ENCODE measurements at regions not wholly inside any gene's neighbourhood (a gene's known extent, or its start where the extent isn't known, plus 50 kb on each side); places are given as distances from the start of the nearest gene placed in this dataset.

GRCh38 chr9:89658931-89659330 lies 54.1 kb downstream of the GADD45G start:
- H2AFZ ChIP-seq (ENCODE audit: low read length), result no peak overlapping the region
- no peaks in the 10 kb centered on the region for H3K9me3 ChIP-seq (ENCODE audit: low read depth, low read length)
- H3K36me3 ChIP-seq (ENCODE audit: insufficient read depth, low read length), result no peaks in the 10 kb centered on the region
- no peaks in the 10 kb centered on the region for H3K27me3 ChIP-seq (ENCODE audit: insufficient read depth, low read length)
- H3K4me1 ChIP-seq (ENCODE audit: insufficient read depth, low read length), result no peaks in the 10 kb centered on the region
- H3K4me2 ChIP-seq (ENCODE audit: insufficient read depth, low read length), result no peak overlapping the region
- TF ChIP-seq, protein P1, sequence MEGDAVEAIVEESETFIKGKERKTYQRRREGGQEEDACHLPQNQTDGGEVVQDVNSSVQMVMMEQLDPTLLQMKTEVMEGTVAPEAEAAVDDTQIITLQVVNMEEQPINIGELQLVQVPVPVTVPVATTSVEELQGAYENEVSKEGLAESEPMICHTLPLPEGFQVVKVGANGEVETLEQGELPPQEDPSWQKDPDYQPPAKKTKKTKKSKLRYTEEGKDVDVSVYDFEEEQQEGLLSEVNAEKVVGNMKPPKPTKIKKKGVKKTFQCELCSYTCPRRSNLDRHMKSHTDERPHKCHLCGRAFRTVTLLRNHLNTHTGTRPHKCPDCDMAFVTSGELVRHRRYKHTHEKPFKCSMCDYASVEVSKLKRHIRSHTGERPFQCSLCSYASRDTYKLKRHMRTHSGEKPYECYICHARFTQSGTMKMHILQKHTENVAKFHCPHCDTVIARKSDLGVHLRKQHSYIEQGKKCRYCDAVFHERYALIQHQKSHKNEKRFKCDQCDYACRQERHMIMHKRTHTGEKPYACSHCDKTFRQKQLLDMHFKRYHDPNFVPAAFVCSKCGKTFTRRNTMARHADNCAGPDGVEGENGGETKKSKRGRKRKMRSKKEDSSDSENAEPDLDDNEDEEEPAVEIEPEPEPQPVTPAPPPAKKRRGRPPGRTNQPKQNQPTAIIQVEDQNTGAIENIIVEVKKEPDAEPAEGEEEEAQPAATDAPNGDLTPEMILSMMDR (IDR thresholded peaks at IDR 0.05; ENCODE audit: extremely low read depth, low read depth, low read length), result no peak
- H3K4me3 ChIP-seq (ENCODE audit: insufficient read depth, low read length), result no peak overlapping the region
- no peak overlapping the region for H3K27ac ChIP-seq (ENCODE audit: low read depth, low read length)
- H4K20me1 ChIP-seq (ENCODE audit: insufficient read depth, low read length), result no peaks in the 10 kb centered on the region
- H3K79me2 ChIP-seq (ENCODE audit: insufficient read depth, low read length), result no peaks in the 10 kb centered on the region
- no peak for DNase-seq (ENCODE audit: insufficient read length, low spot score, missing footprints)

DNA sequence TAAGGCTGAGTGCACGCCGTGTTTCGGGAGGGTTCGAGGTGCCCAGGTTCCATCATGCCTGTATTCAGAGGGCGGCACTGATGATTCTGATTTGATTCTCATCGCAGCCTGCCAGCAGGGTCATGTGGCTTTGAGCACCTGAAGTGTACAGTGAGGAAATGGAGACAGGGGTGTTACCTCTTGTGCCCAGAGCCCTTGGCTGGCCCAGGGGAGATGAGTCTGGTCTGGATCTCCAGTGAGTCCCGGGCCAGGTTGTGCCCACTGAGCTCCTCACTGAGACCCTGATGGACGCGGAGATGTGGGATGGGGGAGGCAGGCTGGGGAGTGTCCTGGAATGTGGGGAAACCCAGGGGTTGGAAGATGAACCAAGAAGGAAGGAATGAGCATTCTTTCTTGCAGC lies 54.7 kb downstream of the GADD45G start:
- DNase-seq (ENCODE audit: insufficient read length, low spot score, missing footprints), result no peak

DNA sequence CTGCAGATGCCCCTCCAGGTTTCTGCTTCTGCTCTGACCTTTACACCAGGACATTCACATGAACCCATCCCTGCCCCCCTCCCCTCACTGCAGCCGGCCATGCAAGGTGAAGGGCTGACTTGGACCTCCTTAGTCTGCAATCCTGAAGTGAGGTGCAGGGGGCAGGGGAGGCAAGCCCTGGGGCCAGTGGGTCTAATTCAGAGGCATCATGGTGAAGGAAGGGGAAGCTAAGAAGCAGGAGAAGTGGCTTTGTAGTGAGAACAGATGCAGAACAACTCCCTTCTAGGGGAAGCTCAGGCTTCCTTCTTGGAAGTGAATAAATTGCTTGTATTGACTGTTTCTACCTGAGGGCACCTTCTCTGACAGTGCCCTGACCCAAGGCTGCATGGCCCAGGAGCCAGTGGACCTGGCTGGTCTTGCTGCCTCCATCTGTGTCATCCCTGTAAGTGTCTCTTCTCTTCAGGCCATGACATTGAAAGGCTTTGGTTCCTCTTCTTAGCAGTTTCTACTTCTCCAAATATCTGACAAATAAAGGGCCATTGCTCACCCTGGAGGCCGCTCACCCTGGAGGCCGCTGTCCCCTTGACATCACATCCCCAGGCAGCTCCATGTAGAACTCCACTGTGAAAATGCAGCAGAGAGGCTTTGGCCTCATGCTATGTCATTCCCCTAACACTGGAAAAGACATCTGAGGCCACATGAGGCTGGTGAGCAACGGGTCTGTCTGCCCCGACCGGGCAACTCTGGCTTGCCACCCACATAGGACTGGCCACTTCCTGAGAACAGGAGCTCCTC lies 55.3 kb downstream of the GADD45G start:
- no peak overlapping the region for H3K4me2 ChIP-seq (ENCODE audit: insufficient read depth, low read length)
- DNase-seq (ENCODE audit: insufficient read length, low spot score, missing footprints), result no peak
- no peak overlapping the region for H2AFZ ChIP-seq (ENCODE audit: low read length)
- no peak overlapping the region for H3K4me3 ChIP-seq (ENCODE audit: insufficient read depth, low read length)
- TF ChIP-seq, protein P1 (IDR thresholded peaks at IDR 0.05; ENCODE audit: extremely low read depth, low read depth, low read length), result no peak
- H3K4me1 ChIP-seq (ENCODE audit: insufficient read depth, low read length), result no peaks in the 10 kb centered on the region
- H3K9me3 ChIP-seq (ENCODE audit: low read depth, low read length), result no peaks in the 10 kb centered on the region
- H3K27ac ChIP-seq (ENCODE audit: low read depth, low read length), result no peak overlapping the region
- no peaks in the 10 kb centered on the region for H3K27me3 ChIP-seq (ENCODE audit: insufficient read depth, low read length)
- no peaks in the 10 kb centered on the region for H4K20me1 ChIP-seq (ENCODE audit: insufficient read depth, low read length)
- H3K79me2 ChIP-seq (ENCODE audit: insufficient read depth, low read length), result no peaks in the 10 kb centered on the region
- H3K36me3 ChIP-seq (ENCODE audit: insufficient read depth, low read length), result no peaks in the 10 kb centered on the region

More for the DNA sequence above, 54.7 kb downstream of the GADD45G start:
- TF ChIP-seq, protein P1 (IDR thresholded peaks at IDR 0.05; ENCODE audit: extremely low read depth, low read depth, low read length), result no peak
- H3K4me2 ChIP-seq (ENCODE audit: insufficient read depth, low read length), result no peak overlapping the region
- H3K4me1 ChIP-seq (ENCODE audit: insufficient read depth, low read length), result no peaks in the 10 kb centered on the region
- no peaks in the 10 kb centered on the region for H3K27me3 ChIP-seq (ENCODE audit: insufficient read depth, low read length)
- no peak overlapping the region for H2AFZ ChIP-seq (ENCODE audit: low read length)
- H3K36me3 ChIP-seq (ENCODE audit: insufficient read depth, low read length), result no peaks in the 10 kb centered on the region
- H3K4me3 ChIP-seq (ENCODE audit: insufficient read depth, low read length), result no peak overlapping the region
- no peaks in the 10 kb centered on the region for H3K9me3 ChIP-seq (ENCODE audit: low read depth, low read length)
- no peaks in the 10 kb centered on the region for H3K79me2 ChIP-seq (ENCODE audit: insufficient read depth, low read length)
- no peaks in the 10 kb centered on the region for H4K20me1 ChIP-seq (ENCODE audit: insufficient read depth, low read length)
- no peak overlapping the region for H3K27ac ChIP-seq (ENCODE audit: low read depth, low read length)

- no peaks in the 10 kb centered on the region for H3K36me3 ChIP-seq (ENCODE audit: insufficient read depth, low read length)
- H3K4me2 ChIP-seq (ENCODE audit: insufficient read depth, low read length), result no peak overlapping the region
- no peak for DNase-seq (ENCODE audit: insufficient read length, low spot score, missing footprints)
- H3K4me3 ChIP-seq (ENCODE audit: insufficient read depth, low read length), result no peak overlapping the region
- no peaks in the 10 kb centered on the region for H3K4me1 ChIP-seq (ENCODE audit: insufficient read depth, low read length)
- no peak overlapping the region for H2AFZ ChIP-seq (ENCODE audit: low read length)
- no peaks in the 10 kb centered on the region for H3K79me2 ChIP-seq (ENCODE audit: insufficient read depth, low read length)
- no peak overlapping the region for H3K27ac ChIP-seq (ENCODE audit: low read depth, low read length)
- no peaks in the 10 kb centered on the region for H3K9me3 ChIP-seq (ENCODE audit: low read depth, low read length)
- TF ChIP-seq, protein P1 (IDR thresholded peaks at IDR 0.05; ENCODE audit: extremely low read depth, low read depth, low read length), result no peak
- H3K27me3 ChIP-seq (ENCODE audit: insufficient read depth, low read length), result no peaks in the 10 kb centered on the region
- no peaks in the 10 kb centered on the region for H4K20me1 ChIP-seq (ENCODE audit: insufficient read depth, low read length)
Measured at GRCh38 chr9:89661391-89661949, 56.7 kb downstream of the GADD45G start.
